GM21381 (cell line): ENCODE measurements at regions not wholly inside any gene's neighbourhood (a gene's known extent, or its start where the extent isn't known, plus 50 kb on each side); places are given as distances from the start of the nearest gene placed in this dataset.

Experiments
- ATAC-seq: cut with Tn5 transposase; IDR thresholded peaks from one replicate; pipeline ENCODE4 v1.9.1; 2021; ENCODE audit warnings: mild to moderate bottlenecking, moderate library complexity; ENCODE audit not compliant: unreplicated experiment

GRCh38 chr3:18295171-18295920, 129.8 kb downstream of the SATB1 start:
- ATAC-seq, result peak; percentile 99

GRCh38 chr3:18290157-18290556, 135.0 kb downstream of the SATB1 start:
- ATAC-seq, result no peak

- ATAC-seq, result no peak
These were observed 136.9 kb downstream of the SATB1 start for GRCh38 chr3:18288243-18288642.

- no peak for ATAC-seq
These were observed 140.4 kb downstream of the SATB1 start for GRCh38 chr3:18284716-18285115.

GRCh38 chr3:18283680-18284079, 141.5 kb downstream of the SATB1 start:
- ATAC-seq, result no peak

GRCh38 chr3:18282507-18282906, 142.6 kb downstream of the SATB1 start:
- no peak for ATAC-seq

GRCh38 chr3:18279226-18279737, 145.9 kb downstream of the SATB1 start:
- no peak for ATAC-seq

- ATAC-seq, result no peak
These were observed 160.3 kb downstream of the SATB1 start for GRCh38 chr3:18264853-18265252.

GRCh38 chr3:18264361-18264760, 160.8 kb downstream of the SATB1 start:
- ATAC-seq, result no peak

GRCh38 chr3:18258492-18258891, 166.6 kb downstream of the SATB1 start:
- no peak for ATAC-seq

- ATAC-seq, result no peak
These were observed 172.6 kb downstream of the SATB1 start for GRCh38 chr3:18252578-18252977.

- ATAC-seq, result no peak
These were observed 174.1 kb downstream of the SATB1 start for GRCh38 chr3:18250991-18251390.

GRCh38 chr3:18249126-18249525, 176.0 kb downstream of the SATB1 start:
- ATAC-seq, result no peak

- ATAC-seq, result no peak
These were observed 177.3 kb downstream of the SATB1 start for GRCh38 chr3:18247776-18248310.

GRCh38 chr3:18247139-18247695, 177.9 kb downstream of the SATB1 start:
- ATAC-seq, result no peak

- ATAC-seq, result no peak
These were observed 178.6 kb downstream of the SATB1 start for GRCh38 chr3:18246336-18247060.

GRCh38 chr3:18245721-18246120, 179.4 kb downstream of the SATB1 start:
- ATAC-seq, result no peak

- no peak for ATAC-seq
These were observed 183.3 kb downstream of the SATB1 start for GRCh38 chr3:18241837-18242236.

- no peak for ATAC-seq
These were observed 185.5 kb downstream of the SATB1 start for GRCh38 chr3:18239674-18240073.

- ATAC-seq, result no peak
These were observed 186.3 kb downstream of the SATB1 start for GRCh38 chr3:18238746-18239331.

GRCh38 chr3:18238332-18238731, 186.8 kb downstream of the SATB1 start:
- no peak for ATAC-seq
